IMR-90 (cell line): ENCODE measurements at regions not wholly inside any gene's neighbourhood (a gene's known extent, or its start where the extent isn't known, plus 50 kb on each side); places are given as distances from the start of the nearest gene placed in this dataset.

Experiments
- ATAC-seq: fragments of 200-7000 bp; cut with Tn5 transposase; 2 replicates; pipeline ENCODE4 v1.9.1; 2020; ENCODE audit warnings: low read depth, mild to moderate bottlenecking, moderate library complexity
- BruUV-seq: library from RNA; stranded (reverse); fragments of 400-500 nt; replicated peaks from 2 replicates; lab custom pipeline; 2021; lab: Mats Ljungman, UMichigan
- CTCF ChIA-PET: fragments of 300-600 bp; formaldehyde crosslinking; extraction: SDS; loops from one replicate; lab custom pipeline; 2021; ENCODE audit warnings: antibody characterized with exemption; lab: Yijun Ruan, JAX
- POLR2A ChIA-PET: fragments of 300-600 bp; sonication (Branson Sonifier 250); formaldehyde crosslinking; loops from one replicate; lab custom pipeline; 2022; ENCODE audit warnings: antibody characterized with exemption; ENCODE audit not compliant: unreplicated experiment; lab: Charles Lee
- DNase-seq: peaks from one replicate; pipeline ENCODE4 v3.0.0; 2013
- H2AFZ ChIP-seq: replicated peaks from 2 replicates; pipeline ENCODE3; 2013; ENCODE audit warnings: low read length, mild to moderate bottlenecking; ENCODE audit not compliant: poor library complexity
- H2AK5ac ChIP-seq: 2 replicates; pipeline ENCODE4 v1.6.1; 2013; ENCODE audit warnings: low read depth, low read length, inconsistent platforms
- H2AK9ac ChIP-seq: replicated peaks from 2 replicates; pipeline ENCODE3; 2013; ENCODE audit warnings: mild to moderate bottlenecking, low read depth, low read length, moderate library complexity; ENCODE audit not compliant: poor library complexity
- H2BK120ac ChIP-seq: 2 replicates; pipeline ENCODE4 v1.6.1; 2013; ENCODE audit warnings: low read depth, low read length, inconsistent platforms
- H2BK15ac ChIP-seq: 3 replicates; pipeline ENCODE4 v1.6.1; 2013; ENCODE audit warnings: low read depth, low read length, inconsistent platforms
- H2BK20ac ChIP-seq: 2 replicates; pipeline ENCODE4 v1.6.1; 2013; ENCODE audit warnings: low read depth, mild to moderate bottlenecking, inconsistent platforms, low read length, moderate library complexity
- H2BK5ac ChIP-seq: 2 replicates; pipeline ENCODE4 v1.6.1; 2013; ENCODE audit warnings: mild to moderate bottlenecking, low read depth, low read length, inconsistent platforms; ENCODE audit not compliant: poor library complexity, severe bottlenecking
- H3K14ac ChIP-seq: replicated peaks from 2 replicates; pipeline ENCODE4 v1.6.1; 2013; ENCODE audit warnings: low read depth, low read length, inconsistent platforms
- H3K18ac ChIP-seq: 2 replicates; pipeline ENCODE4 v1.6.1; 2013; ENCODE audit warnings: low read depth, low read length, control low read depth
- H3K23ac ChIP-seq: 2 replicates; pipeline ENCODE4 v1.6.1; 2013; ENCODE audit warnings: low read depth, low read length, inconsistent platforms
- H3K27ac ChIP-seq: 2 replicates; pipeline ENCODE4 v1.5.1; 2013; ENCODE audit warnings: mild to moderate bottlenecking, control low read depth, low read length; ENCODE audit not compliant: insufficient read depth
- H3K27me3 ChIP-seq: 2 replicates; pipeline ENCODE4 v1.6.1; 2013; ENCODE audit warnings: low read length; ENCODE audit not compliant: control insufficient read depth, insufficient read depth
- H3K36me3 ChIP-seq: 2 replicates; pipeline ENCODE4 v1.6.1; 2013; ENCODE audit warnings: low read length, mixed read lengths; ENCODE audit not compliant: control insufficient read depth, insufficient read depth
- H3K4ac ChIP-seq: 2 replicates; pipeline ENCODE4 v1.6.1; 2013; ENCODE audit warnings: low read depth, low read length, inconsistent platforms
- H3K4me1 ChIP-seq: 2 replicates; pipeline ENCODE4 v1.6.1; 2013; ENCODE audit warnings: low read length, mixed read lengths; ENCODE audit not compliant: control insufficient read depth, insufficient read depth
- H3K4me2 ChIP-seq: 2 replicates; pipeline ENCODE4 v1.6.1; 2013; ENCODE audit warnings: low read depth, mild to moderate bottlenecking, control low read depth, low read length, moderate library complexity
- H3K4me3 ChIP-seq: 2 replicates; pipeline ENCODE4 v1.5.1; 2013; ENCODE audit warnings: low read depth, mild to moderate bottlenecking, control low read depth, low read length, moderate library complexity; ENCODE audit not compliant: insufficient read depth
- H3K56ac ChIP-seq: 2 replicates; pipeline ENCODE4 v1.6.1; 2013; ENCODE audit warnings: low read length, inconsistent platforms; ENCODE audit not compliant: insufficient read depth; ENCODE audit errors: extremely low read depth
- H3K79me1 ChIP-seq, 2 experiments: 2 replicates each; pipeline ENCODE4 v1.6.1; 2013; ENCODE audit warnings: low read length in 2 of 2, inconsistent platforms in 1 of 2, low read depth in 1 of 2
- H3K9ac ChIP-seq: 2 replicates; pipeline ENCODE4 v1.6.1; 2013; ENCODE audit warnings: low read depth, low read length, control low read depth
- H3K9me1 ChIP-seq: 2 replicates; pipeline ENCODE4 v1.6.1; 2013; ENCODE audit warnings: low read length, inconsistent platforms; ENCODE audit not compliant: insufficient read depth
- H3K9me3 ChIP-seq: 2 replicates; pipeline ENCODE4 v1.6.1; 2013; ENCODE audit warnings: low read length; ENCODE audit not compliant: control insufficient read depth, insufficient read depth
- H4K20me1 ChIP-seq: 2 replicates; pipeline ENCODE4 v1.6.1; 2013; ENCODE audit warnings: low read length, inconsistent platforms; ENCODE audit not compliant: insufficient read depth
- H4K5ac ChIP-seq: 2 replicates; pipeline ENCODE4 v1.6.1; 2013; ENCODE audit warnings: mild to moderate bottlenecking, low read depth, low read length, control low read depth
- H4K8ac ChIP-seq, 2 experiments: 2 replicates each; pipeline ENCODE4 v1.6.1; 2013; ENCODE audit warnings: low read depth in 2 of 2, low read length in 2 of 2, control low read depth in 1 of 2, inconsistent platforms in 1 of 2
- H4K91ac ChIP-seq: 2 replicates; pipeline ENCODE4 v1.6.1; 2013; ENCODE audit warnings: low read depth, low read length, inconsistent platforms; ENCODE audit not compliant: insufficient read depth
- BHLHE40 ChIP-seq: fragments of 150-350 bp; IDR thresholded peaks from 2 replicates; pipeline ENCODE4 v1.6.1; 2016; ENCODE audit warnings: mild to moderate bottlenecking, low read depth, low read length
- CEBPB ChIP-seq: IDR thresholded peaks from 2 replicates; pipeline ENCODE4 v1.6.1; 2012; ENCODE audit warnings: low read depth, low read length, improper control_type of control experiment
- CHD1 ChIP-seq: IDR thresholded peaks from 2 replicates; pipeline ENCODE4 v1.6.1; 2012; ENCODE audit warnings: low read depth, low read length, improper control_type of control experiment
- FOS ChIP-seq: fragments of 150-350 bp; IDR thresholded peaks from 2 replicates; pipeline ENCODE4 v1.6.1; 2016; ENCODE audit warnings: low read depth, low read length
- MAFK ChIP-seq: IDR thresholded peaks from 2 replicates; pipeline ENCODE4 v1.6.1; 2012; ENCODE audit warnings: low read depth, low read length, improper control_type of control experiment
- MAZ ChIP-seq: IDR thresholded peaks from 2 replicates; pipeline ENCODE4 v1.6.1; 2012; ENCODE audit warnings: low read depth, mild to moderate bottlenecking, low read length, improper control_type of control experiment, moderate library complexity, borderline replicate concordance
- MXI1 ChIP-seq: IDR thresholded peaks from 2 replicates; pipeline ENCODE4 v1.6.1; 2012; ENCODE audit warnings: low read depth, mild to moderate bottlenecking, low read length, moderate library complexity, borderline replicate concordance
- NFE2L2 ChIP-seq: fragments of 150-350 bp; IDR thresholded peaks from 2 replicates; pipeline ENCODE4 v1.6.1; 2016; ENCODE audit warnings: low read depth, mild to moderate bottlenecking, low read length
- POLR2A ChIP-seq: IDR thresholded peaks from 2 replicates; pipeline ENCODE4 v1.6.1; 2012; ENCODE audit warnings: mild to moderate bottlenecking, low read depth, low read length
- RAD21 ChIP-seq: IDR thresholded peaks from 2 replicates; pipeline ENCODE4 v1.6.1; 2012; ENCODE audit warnings: low read length, improper control_type of control experiment
- RCOR1 ChIP-seq: IDR thresholded peaks from 2 replicates; pipeline ENCODE4 v1.6.1; 2012; ENCODE audit warnings: mild to moderate bottlenecking, low read length, improper control_type of control experiment; ENCODE audit not compliant: insufficient replicate concordance
- RFX5 ChIP-seq: IDR thresholded peaks from 2 replicates; pipeline ENCODE4 v1.8.0; 2012; ENCODE audit warnings: low read depth, mild to moderate bottlenecking, low read length, moderate library complexity
- SMC3 ChIP-seq: fragments of 150-350 bp; IDR thresholded peaks from 2 replicates; pipeline ENCODE4 v1.6.1; 2016; ENCODE audit warnings: low read depth, mild to moderate bottlenecking, antibody characterized with exemption, low read length, moderate library complexity
- WGBS, 2 experiments: methylation state at CpG; one replicate each; pipeline versions ENCODE4 v1.1.5 to v1.1.7; 2013; ENCODE audit warnings: missing lambda C conversion rate in 2 of 2; ENCODE audit not compliant: insufficient read length in 1 of 2; ENCODE audit errors: extremely low coverage in 2 of 2; 5-methylcytosine and 5-hydroxymethylcytosine counted together
- dilution Hi-C: fragments of 300-500 bp; cut with HindIII; formaldehyde crosslinking; loops from one replicate; pipeline ENCODE4 v1.14.3; 2018; ENCODE audit warnings: low sequenced_read_pairs; ENCODE audit not compliant: unreplicated experiment
- in situ Hi-C: fragments of 300-500 bp; cut with MboI; formaldehyde crosslinking; loops from 3 replicates; pipeline ENCODE4 v1.14.3; 2019; ENCODE audit warnings: low sequenced_read_pairs, inconsistent platforms, mixed read lengths
- intact Hi-C: fragments of 100-400 bp; cut with micrococcal nuclease; formaldehyde crosslinking; loops from 2 replicates; pipeline ENCODE4 v1.10.0; 2022
- TF ChIP-seq, protein P1 (sequence below): conservative IDR thresholded peaks from 2 replicates; pipeline ENCODE4 v1.5.1; 2012; ENCODE audit warnings: mild to moderate bottlenecking, low read depth, low read length, improper control_type of control experiment
- TF ChIP-seq, protein P2 (sequence below): fragments of 150-350 bp; IDR thresholded peaks from 2 replicates; pipeline ENCODE4 v1.6.1; 2016; ENCODE audit warnings: low read depth, mild to moderate bottlenecking, low read length, moderate library complexity, borderline replicate concordance
- TF ChIP-seq, protein P3 (sequence below): fragments of 150-350 bp; IDR thresholded peaks from 2 replicates; pipeline ENCODE4 v1.6.1; 2017; ENCODE audit warnings: mild to moderate bottlenecking, antibody characterized with exemption, low read length, low read depth

DNA sequence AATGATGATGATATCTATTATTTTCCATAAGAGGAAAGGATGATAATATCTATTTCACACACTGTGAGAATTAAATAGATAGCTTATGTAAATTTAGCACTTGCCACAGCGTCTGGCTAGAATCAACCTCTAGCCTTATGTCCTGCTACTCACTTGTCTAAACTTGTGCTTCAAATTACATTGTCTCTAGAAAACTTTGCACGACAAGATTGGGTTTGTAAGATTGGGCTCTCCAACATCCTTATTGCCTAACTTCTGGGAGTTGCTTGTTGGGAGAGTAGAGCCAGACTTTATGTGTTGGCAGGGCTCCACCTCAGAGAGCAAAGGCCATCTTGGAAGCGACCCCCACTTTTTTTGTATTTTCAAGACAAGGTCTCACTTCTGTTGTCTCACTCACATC is 50.0 kb upstream of the POGK start:
- dilution Hi-C loops = no loop called here
- Histone ChIP-seq H3K27me3 (no peaks in the 10 kb centered on the region), H3K36me3 (no peaks in the 10 kb centered on the region), H4K91ac (no peak overlapping the region), H2AK5ac (no peak overlapping the region), H3K79me1 (no peaks in the 10 kb centered on the region), H3K4me2 (no peak overlapping the region), H2AFZ (no peak overlapping the region), H2BK5ac (no peak overlapping the region), H3K56ac (no peak overlapping the region), H2AK9ac (no peak overlapping the region), H4K8ac (no peak overlapping the region), H2BK15ac (no peak overlapping the region), H3K14ac (no peak overlapping the region), H3K4me3 (no peak overlapping the region), H4K5ac (no peak overlapping the region), H3K18ac (no peak overlapping the region), H2BK120ac (no peak overlapping the region), H3K9me1 (no peaks in the 10 kb centered on the region), H3K23ac (no peak overlapping the region), H3K4ac (no peak overlapping the region), H4K20me1 (no peaks in the 10 kb centered on the region), H3K9ac (no peak overlapping the region), H3K4me1 (no peaks in the 10 kb centered on the region), H3K9me3 (no peaks in the 10 kb centered on the region; the same call in 1 of the 2 replicates), H2BK20ac (no peak overlapping the region), H3K27ac (no peak overlapping the region)
- intact Hi-C loops = no loop called here
- DNase-seq (no peak), ATAC-seq (no peak)
- ChIA-PET CTCF (no interaction called here), POLR2A (no interaction called here)
- WGBS, 2 experiments = no CpG with 5 or more reads among the region's 3 CpGs
- BruUV-seq = no TSS peak
- TF ChIP-seq RFX5 (no peak), RAD21 (no peak), NFE2L2 (no peak), SMC3 (no peak), CHD1 (no peak), RCOR1 (no peak), MXI1 (no peak), CEBPB (no peak), POLR2A (no peak), BHLHE40 (no peak), MAFK (no peak), MAZ (no peak), FOS (no peak)
- TF ChIP-seq, protein P1, sequence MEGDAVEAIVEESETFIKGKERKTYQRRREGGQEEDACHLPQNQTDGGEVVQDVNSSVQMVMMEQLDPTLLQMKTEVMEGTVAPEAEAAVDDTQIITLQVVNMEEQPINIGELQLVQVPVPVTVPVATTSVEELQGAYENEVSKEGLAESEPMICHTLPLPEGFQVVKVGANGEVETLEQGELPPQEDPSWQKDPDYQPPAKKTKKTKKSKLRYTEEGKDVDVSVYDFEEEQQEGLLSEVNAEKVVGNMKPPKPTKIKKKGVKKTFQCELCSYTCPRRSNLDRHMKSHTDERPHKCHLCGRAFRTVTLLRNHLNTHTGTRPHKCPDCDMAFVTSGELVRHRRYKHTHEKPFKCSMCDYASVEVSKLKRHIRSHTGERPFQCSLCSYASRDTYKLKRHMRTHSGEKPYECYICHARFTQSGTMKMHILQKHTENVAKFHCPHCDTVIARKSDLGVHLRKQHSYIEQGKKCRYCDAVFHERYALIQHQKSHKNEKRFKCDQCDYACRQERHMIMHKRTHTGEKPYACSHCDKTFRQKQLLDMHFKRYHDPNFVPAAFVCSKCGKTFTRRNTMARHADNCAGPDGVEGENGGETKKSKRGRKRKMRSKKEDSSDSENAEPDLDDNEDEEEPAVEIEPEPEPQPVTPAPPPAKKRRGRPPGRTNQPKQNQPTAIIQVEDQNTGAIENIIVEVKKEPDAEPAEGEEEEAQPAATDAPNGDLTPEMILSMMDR = no peak
- TF ChIP-seq, protein P2, sequence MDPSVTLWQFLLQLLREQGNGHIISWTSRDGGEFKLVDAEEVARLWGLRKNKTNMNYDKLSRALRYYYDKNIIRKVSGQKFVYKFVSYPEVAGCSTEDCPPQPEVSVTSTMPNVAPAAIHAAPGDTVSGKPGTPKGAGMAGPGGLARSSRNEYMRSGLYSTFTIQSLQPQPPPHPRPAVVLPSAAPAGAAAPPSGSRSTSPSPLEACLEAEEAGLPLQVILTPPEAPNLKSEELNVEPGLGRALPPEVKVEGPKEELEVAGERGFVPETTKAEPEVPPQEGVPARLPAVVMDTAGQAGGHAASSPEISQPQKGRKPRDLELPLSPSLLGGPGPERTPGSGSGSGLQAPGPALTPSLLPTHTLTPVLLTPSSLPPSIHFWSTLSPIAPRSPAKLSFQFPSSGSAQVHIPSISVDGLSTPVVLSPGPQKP = no peak
- TF ChIP-seq, protein P3, sequence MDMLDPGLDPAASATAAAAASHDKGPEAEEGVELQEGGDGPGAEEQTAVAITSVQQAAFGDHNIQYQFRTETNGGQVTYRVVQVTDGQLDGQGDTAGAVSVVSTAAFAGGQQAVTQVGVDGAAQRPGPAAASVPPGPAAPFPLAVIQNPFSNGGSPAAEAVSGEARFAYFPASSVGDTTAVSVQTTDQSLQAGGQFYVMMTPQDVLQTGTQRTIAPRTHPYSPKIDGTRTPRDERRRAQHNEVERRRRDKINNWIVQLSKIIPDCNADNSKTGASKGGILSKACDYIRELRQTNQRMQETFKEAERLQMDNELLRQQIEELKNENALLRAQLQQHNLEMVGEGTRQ = no peak
- in situ Hi-C loops = no loop called here
